ENCODE measurements at regions not wholly inside any gene's neighbourhood (a gene's known extent, or its start where the extent isn't known, plus 50 kb on each side); places are given as distances from the start of the nearest gene placed in this dataset.

- no peaks in the 10 kb centered on the region for H3K79me2 ChIP-seq (ENCODE audit: control insufficient read depth, insufficient read depth, low read length)
- CTCF ChIA-PET (ENCODE audit: low intra/inter-chr PET ratio), result no interaction called here
- no peak for ATAC-seq
- H3K36me3 ChIP-seq (ENCODE audit: control insufficient read depth, insufficient read depth, low read length), result no peaks in the 10 kb centered on the region
- DNase-seq (ENCODE audit: extremely low read depth in 1 of 4, low spot score in 3 of 4), result no peak
- H3K9me3 ChIP-seq (replicated peaks; ENCODE audit: control insufficient read depth, insufficient read depth, low read depth, low read length), result no peaks in the 10 kb centered on the region
- no peak overlapping the region for H2AFZ ChIP-seq (ENCODE audit: low read depth, low read length)
- no TSS peak for BruUV-seq (replicated peaks)
- FAIRE-seq, result no peak
- no peaks in the 10 kb centered on the region for H3K4me1 ChIP-seq (replicated peaks in 1 of 2; ENCODE audit: control insufficient read depth in 2 of 2, insufficient read depth in 2 of 2, low read length in 2 of 2)
- no peak overlapping the region for H3K4me3 ChIP-seq
- H4K20me1 ChIP-seq (replicated peaks; ENCODE audit: control insufficient read depth, insufficient read depth, low read length), result no peaks in the 10 kb centered on the region
- H3K27ac ChIP-seq (ENCODE audit: extremely low read depth, low read depth, low read length), result no peak overlapping the region
- H3K27me3 ChIP-seq (ENCODE audit: control insufficient read depth in 2 of 2, insufficient read depth in 2 of 2, low read length in 2 of 2), result peaks cover 0 to 3% of the 10 kb centered on the region in 2 experiments; a peak in 1 of 5 replicates
- POLR2A ChIA-PET, result no interaction called here
- no peak overlapping the region for H3K9ac ChIP-seq (ENCODE audit: insufficient read depth in 1 of 2, low read depth in 2 of 2, low read length in 2 of 2)
- H3K4me2 ChIP-seq (ENCODE audit: insufficient read depth, low read length), result no peak overlapping the region
- no peaks in the 10 kb centered on the region for H3K9me1 ChIP-seq (ENCODE audit: control insufficient read depth, insufficient read depth, low read length)
- intact Hi-C loops (cut with micrococcal nuclease) (no loop called here), in situ Hi-C loops (cut with MboI) (no loop called here)
- 0% methylated on average over 4 of the region's 4 CpGs for WGBS (ENCODE audit: insufficient coverage, low coverage, missing lambda C conversion rate)
- TF ChIP-seq MAZ (CRISPR knock-in tag; conservative IDR thresholded peaks at IDR 0.05 in 1 of 2, IDR thresholded peaks at IDR 0.05 in 1 of 2) (no peak), STAT6 (CRISPR knock-in tag; IDR thresholded peaks at IDR 0.05) (no peak), STAT5B (CRISPR knock-in tag; IDR thresholded peaks at IDR 0.05) (no peak), FOXA3 (CRISPR knock-in tag; conservative IDR thresholded peaks at IDR 0.05 in 1 of 2, IDR thresholded peaks at IDR 0.05 in 1 of 2) (no peak), ZNF354B (CRISPR knock-in tag; IDR thresholded peaks at IDR 0.05) (no peak), XRCC4 (IDR thresholded peaks at IDR 0.05; ENCODE audit: extremely low read depth, insufficient read depth, insufficient read length) (no peak), MTF1 (CRISPR knock-in tag; IDR thresholded peaks at IDR 0.05; ENCODE audit: borderline replicate concordance) (no peak), HDAC2 (IDR thresholded peaks at IDR 0.05) (no peak), ZNF778 (CRISPR knock-in tag; IDR thresholded peaks at IDR 0.05) (no peak)
- TF ChIP-seq, protein P1, sequence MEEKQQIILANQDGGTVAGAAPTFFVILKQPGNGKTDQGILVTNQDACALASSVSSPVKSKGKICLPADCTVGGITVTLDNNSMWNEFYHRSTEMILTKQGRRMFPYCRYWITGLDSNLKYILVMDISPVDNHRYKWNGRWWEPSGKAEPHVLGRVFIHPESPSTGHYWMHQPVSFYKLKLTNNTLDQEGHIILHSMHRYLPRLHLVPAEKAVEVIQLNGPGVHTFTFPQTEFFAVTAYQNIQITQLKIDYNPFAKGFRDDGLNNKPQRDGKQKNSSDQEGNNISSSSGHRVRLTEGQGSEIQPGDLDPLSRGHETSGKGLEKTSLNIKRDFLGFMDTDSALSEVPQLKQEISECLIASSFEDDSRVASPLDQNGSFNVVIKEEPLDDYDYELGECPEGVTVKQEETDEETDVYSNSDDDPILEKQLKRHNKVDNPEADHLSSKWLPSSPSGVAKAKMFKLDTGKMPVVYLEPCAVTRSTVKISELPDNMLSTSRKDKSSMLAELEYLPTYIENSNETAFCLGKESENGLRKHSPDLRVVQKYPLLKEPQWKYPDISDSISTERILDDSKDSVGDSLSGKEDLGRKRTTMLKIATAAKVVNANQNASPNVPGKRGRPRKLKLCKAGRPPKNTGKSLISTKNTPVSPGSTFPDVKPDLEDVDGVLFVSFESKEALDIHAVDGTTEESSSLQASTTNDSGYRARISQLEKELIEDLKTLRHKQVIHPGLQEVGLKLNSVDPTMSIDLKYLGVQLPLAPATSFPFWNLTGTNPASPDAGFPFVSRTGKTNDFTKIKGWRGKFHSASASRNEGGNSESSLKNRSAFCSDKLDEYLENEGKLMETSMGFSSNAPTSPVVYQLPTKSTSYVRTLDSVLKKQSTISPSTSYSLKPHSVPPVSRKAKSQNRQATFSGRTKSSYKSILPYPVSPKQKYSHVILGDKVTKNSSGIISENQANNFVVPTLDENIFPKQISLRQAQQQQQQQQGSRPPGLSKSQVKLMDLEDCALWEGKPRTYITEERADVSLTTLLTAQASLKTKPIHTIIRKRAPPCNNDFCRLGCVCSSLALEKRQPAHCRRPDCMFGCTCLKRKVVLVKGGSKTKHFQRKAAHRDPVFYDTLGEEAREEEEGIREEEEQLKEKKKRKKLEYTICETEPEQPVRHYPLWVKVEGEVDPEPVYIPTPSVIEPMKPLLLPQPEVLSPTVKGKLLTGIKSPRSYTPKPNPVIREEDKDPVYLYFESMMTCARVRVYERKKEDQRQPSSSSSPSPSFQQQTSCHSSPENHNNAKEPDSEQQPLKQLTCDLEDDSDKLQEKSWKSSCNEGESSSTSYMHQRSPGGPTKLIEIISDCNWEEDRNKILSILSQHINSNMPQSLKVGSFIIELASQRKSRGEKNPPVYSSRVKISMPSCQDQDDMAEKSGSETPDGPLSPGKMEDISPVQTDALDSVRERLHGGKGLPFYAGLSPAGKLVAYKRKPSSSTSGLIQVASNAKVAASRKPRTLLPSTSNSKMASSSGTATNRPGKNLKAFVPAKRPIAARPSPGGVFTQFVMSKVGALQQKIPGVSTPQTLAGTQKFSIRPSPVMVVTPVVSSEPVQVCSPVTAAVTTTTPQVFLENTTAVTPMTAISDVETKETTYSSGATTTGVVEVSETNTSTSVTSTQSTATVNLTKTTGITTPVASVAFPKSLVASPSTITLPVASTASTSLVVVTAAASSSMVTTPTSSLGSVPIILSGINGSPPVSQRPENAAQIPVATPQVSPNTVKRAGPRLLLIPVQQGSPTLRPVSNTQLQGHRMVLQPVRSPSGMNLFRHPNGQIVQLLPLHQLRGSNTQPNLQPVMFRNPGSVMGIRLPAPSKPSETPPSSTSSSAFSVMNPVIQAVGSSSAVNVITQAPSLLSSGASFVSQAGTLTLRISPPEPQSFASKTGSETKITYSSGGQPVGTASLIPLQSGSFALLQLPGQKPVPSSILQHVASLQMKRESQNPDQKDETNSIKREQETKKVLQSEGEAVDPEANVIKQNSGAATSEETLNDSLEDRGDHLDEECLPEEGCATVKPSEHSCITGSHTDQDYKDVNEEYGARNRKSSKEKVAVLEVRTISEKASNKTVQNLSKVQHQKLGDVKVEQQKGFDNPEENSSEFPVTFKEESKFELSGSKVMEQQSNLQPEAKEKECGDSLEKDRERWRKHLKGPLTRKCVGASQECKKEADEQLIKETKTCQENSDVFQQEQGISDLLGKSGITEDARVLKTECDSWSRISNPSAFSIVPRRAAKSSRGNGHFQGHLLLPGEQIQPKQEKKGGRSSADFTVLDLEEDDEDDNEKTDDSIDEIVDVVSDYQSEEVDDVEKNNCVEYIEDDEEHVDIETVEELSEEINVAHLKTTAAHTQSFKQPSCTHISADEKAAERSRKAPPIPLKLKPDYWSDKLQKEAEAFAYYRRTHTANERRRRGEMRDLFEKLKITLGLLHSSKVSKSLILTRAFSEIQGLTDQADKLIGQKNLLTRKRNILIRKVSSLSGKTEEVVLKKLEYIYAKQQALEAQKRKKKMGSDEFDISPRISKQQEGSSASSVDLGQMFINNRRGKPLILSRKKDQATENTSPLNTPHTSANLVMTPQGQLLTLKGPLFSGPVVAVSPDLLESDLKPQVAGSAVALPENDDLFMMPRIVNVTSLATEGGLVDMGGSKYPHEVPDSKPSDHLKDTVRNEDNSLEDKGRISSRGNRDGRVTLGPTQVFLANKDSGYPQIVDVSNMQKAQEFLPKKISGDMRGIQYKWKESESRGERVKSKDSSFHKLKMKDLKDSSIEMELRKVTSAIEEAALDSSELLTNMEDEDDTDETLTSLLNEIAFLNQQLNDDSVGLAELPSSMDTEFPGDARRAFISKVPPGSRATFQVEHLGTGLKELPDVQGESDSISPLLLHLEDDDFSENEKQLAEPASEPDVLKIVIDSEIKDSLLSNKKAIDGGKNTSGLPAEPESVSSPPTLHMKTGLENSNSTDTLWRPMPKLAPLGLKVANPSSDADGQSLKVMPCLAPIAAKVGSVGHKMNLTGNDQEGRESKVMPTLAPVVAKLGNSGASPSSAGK (IDR thresholded peaks at IDR 0.05), result no peak
Observed at GRCh38 chr15:60264566-60264965, 133.2 kb downstream of the ANXA2 start.

All from K562 (cell line).